NOMO-1 treated with dmso at 0.1 percent for 144 hours (cell line): ENCODE measurements at regions not wholly inside any gene's neighbourhood (a gene's known extent, or its start where the extent isn't known, plus 50 kb on each side); places are given as distances from the start of the nearest gene placed in this dataset.
"Not testable (repeated sequence)": the region's sequence is repeated elsewhere in the genome, so short reads cannot be mapped to it uniquely, and the experiment has no call there.

ENCODE experiments used
- DNase-seq: peaks from one replicate; lab custom pipeline; 2025; ENCODE audit not compliant: unreplicated experiment; lab: John Stamatoyannopoulos, UW

GRCh38 chr3:166554023-166554422 lies 716.8 kb upstream of the BCHE start:
- DNase-seq, result no peak

DNA sequence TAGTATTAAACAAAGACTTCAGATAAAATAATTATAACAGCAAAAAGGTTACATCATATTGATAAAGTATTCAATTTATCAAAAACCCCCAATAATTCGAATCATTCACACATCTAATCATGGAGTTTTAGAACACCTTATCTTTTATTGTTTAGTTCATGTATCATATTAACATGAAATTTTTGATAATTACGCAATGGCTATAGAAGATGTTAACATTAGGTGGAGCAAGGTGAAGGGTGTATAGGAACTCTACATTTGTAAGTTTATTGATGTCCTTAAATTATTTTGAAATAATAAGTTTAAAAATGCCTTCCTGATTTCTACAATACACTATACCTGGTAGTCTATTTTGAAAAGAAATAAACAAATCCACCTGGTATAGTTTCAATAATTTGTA lies 696.5 kb upstream of the BCHE start:
- no peak for DNase-seq

DNA sequence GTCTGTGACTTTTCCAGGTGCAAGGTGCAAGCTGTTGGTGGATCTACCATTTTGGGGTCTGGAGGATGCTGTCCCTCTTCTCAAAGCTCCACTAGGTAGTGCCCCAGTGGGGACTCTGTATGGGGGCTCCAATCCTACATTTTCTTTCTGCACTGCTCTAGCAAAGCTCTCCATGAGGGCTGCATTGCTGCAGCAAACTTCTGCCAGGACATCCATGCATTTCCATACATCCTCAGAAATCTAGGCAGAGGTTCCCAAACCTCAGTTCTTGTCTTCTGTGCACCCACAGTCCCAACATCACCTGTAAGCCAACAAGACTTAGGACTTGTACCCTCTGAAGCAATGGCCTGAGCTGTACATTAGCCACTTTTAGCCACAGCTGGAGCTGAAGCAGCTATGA lies 694.5 kb upstream of the BCHE start:
- DNase-seq, result no peak

DNA sequence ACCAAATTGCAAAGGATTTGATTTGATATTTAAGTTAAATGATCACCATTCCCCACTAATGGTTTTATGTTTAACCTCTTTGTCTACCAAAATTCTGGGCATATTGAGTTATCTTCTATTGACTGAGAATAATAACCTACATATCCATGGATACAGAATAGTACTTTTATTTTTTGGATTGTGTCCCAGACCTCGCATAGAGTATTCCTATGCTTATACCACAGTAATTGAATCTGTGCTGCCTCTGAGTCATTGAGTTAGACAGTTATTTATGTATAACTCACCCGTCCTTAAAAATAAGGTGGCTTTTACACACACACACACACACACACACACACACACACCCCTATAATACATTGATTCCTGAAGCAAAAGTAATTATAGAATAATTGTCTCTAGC lies 690.1 kb upstream of the BCHE start:
- DNase-seq, result no peak

DNA sequence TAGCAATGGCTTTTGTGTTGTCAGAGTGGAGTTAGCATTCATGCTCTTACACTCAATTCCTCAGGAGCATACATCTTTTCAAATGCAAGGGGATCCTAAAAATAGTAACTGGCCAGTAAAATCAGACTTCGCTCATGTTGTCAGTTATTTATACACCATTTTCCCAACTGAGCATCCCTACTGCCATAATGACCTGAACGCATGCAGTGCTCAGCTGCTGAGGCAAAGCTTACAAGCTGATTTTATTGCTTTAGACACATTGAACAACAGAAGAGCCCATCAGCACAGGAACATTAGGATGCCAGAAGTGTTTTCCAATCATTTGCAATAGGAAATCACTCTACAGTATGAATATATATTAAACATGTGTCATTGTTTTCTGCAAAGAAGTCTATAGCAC lies 689.7 kb upstream of the BCHE start:
- DNase-seq, result no peak

DNA sequence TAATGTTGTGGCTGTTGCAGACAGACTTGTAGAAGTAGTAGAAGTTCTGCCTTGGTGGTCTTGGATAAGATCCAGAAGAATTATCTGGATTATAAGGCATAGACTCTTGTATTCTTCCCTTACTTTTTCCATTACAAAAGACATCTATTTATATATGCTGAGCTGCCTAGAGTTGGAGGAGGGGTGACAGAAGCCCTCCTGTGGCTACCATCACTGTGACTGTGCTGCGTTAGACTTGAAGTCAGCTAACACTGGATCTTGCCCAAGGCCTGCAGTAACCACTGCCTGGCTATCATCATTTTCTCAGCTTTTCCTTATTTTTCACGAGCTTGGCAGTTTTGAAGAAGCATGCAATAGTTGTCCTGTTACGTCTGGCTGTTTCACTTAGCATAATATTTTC lies 684.8 kb upstream of the BCHE start:
- no peak for DNase-seq

GRCh38 chr3:166519443-166519842 lies 682.2 kb upstream of the BCHE start:
- DNase-seq, result no peak

- DNase-seq, result no peak
Observed at GRCh38 chr3:166518040-166518439, 680.8 kb upstream of the BCHE start.

- no peak for DNase-seq
Observed at GRCh38 chr3:166510382-166510781, 673.2 kb upstream of the BCHE start.

GRCh38 chr3:166500420-166500819 lies 663.2 kb upstream of the BCHE start:
- not testable (repeated sequence) for DNase-seq

GRCh38 chr3:166499636-166500035 lies 662.4 kb upstream of the BCHE start:
- no peak for DNase-seq

DNA sequence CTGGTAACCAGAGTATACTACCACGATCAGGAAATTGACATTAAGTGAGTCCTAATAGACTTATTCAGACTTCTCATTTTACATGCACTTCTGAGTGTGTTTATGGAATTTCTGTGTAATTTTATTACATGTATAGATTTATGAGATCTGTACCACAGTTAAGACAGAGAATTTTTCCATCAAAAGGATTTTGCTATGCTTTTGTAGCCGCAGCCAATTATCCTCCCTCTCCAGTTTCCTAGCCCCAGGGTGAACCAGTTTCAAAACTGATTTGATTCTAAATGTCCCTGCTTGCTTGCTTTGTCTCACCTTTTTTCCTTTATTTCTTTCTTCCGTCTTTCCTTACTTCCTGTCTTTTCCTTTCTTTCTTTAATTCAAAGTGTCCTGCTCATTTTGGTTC lies 661.2 kb upstream of the BCHE start:
- DNase-seq, result no peak

DNA sequence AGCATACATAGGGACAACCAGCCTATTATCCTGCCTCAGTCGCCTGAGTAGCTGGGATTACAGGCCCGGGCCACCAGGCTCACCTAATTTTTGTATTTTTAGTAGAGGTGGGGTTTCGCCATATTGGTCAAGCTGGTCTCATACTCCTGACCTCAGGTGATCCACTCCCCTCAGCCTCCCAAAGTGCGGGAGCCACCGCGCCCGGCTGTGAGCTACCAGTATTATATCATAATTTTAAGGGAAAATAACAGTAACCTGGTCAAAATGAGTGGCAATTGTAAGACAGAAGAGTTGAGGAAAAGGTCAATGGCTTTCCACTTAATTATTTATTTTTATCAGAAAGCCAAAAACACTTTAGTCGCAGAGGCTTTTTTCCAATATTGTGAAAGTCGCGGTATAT lies 652.6 kb upstream of the BCHE start:
- no peak for DNase-seq

GRCh38 chr3:166488977-166489672 lies 651.9 kb upstream of the BCHE start:
- DNase-seq, result no peak

GRCh38 chr3:166484470-166484869 lies 647.2 kb upstream of the BCHE start:
- DNase-seq, result no peak

DNA sequence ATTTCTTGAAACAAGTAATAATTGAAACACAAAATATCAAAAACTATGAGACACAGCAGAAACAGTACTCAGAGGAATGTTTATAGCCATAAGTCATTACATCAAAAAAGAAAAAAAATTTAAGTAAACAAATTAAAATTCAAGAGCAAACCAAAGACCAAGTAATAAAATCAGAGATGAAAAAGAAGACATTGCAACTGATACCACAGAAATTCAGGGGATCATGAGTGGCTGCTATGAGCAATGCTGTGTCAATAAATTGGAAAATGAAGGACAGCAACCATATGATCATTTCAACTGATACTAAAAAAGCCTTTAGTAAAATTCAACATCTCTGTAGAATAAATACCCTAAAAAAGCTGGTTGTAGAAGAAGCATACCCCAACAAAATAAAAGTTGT lies 644.1 kb upstream of the BCHE start:
- DNase-seq, result no peak

DNA sequence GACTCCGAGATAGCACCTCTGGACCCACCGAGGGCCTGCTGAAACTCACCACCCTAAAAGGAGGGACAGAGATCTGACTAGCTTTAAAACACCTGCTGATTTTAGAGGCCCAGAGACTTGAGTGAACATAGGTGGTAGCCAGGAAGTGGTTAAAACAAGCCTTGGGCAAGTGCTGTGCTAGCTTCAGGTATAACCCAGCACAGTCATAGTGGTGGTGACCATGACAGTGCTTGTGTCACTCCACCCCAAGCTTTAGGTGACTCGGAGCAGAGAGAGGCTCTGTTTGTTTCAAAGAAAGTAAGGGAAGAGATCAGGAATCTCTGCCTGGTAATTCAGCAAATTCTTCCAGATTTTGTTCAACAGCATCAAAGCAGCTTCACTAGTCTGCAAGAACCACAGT lies 641.1 kb upstream of the BCHE start:
- no peak for DNase-seq

DNA sequence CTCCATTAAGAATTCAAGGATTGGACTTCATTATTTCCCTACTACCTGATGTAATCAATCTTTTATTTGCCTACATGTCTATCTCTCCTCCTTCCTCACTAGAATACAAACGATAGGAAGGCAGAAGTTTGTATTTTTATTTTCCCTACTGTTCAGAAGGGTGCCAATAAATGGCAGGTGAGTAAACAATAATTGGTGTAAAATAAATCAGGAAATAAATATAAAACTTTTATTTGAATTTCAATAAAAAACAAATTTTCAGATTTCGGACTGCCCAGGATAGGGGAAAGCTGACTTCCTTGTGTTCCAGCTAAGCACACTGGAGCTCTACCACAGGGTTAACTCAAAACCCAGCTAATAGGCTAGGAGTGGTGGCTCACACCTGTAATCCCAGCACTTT lies 636.3 kb upstream of the BCHE start:
- DNase-seq, result no peak

DNA sequence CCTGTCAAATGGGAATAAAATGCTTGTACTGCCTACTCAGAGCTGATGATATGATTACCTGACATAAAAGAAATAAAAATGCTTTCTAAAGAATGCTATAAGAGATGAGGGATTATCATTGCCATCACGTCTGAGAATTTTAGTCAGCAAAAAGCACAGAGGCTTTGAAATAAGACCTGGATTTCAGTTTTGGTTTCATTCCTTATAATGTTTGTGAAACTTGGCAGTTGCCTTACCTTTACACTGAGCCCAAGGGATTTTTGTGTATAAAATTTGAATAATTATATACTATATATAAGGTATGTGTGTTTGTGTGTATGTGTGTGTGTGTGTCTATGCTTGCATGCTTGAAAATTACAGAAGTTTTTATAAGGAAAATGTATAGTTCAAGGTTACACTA lies 634.8 kb upstream of the BCHE start:
- no peak for DNase-seq

DNA sequence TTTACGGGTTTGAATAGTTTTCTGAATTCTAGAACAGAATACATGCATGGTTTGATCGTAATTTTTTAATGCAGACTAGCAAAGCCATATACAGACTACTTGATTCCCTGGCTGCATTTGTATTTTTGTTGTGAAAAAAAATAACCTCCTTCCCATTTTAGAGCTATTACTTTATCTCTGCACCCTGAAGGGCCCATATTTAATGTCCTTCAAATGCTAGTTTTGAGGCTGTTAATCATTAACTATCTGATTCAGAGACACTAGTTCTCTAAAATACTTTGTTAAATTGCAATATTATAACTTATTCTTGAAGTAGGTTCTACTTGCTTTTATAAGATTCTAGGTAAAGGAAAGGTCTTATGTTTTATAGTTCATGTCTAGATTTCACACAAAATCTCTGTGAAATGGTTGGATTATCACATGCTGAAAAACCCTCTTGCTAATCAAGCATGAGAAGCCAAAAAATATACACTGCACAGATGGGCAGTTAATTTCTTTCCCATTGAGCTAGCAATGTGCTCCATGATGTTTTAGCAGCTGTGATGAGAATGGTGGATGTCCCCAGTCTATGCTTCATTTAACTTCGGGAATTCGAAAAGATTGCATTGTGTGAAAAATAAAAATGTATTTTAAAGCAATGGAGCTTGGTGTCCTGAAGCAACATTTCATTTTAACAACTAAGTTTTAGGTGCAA lies 634.0 kb upstream of the BCHE start:
- DNase-seq, result no peak

- DNase-seq, result no peak
Observed at GRCh38 chr3:166462891-166463470, 625.8 kb upstream of the BCHE start.

DNA sequence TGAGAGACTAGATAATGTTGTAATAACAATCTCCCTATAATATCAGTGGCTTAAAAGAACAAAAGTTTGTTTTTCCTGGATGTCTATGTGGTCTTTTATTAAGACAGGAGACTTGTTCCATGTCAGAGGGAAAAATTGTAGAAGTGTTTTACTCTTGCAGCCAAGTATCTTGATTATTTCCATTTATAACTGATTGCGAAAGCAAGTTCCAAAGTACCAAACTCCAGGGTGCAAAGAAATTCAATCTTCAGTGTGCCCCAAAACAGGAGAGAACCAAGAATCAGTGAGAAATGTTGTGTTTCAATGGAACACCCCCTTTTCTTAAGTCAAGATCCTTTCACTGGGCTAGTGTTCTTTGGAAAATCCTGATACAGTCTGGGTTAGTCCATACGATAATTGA lies 624.4 kb upstream of the BCHE start:
- no peak for DNase-seq

DNA sequence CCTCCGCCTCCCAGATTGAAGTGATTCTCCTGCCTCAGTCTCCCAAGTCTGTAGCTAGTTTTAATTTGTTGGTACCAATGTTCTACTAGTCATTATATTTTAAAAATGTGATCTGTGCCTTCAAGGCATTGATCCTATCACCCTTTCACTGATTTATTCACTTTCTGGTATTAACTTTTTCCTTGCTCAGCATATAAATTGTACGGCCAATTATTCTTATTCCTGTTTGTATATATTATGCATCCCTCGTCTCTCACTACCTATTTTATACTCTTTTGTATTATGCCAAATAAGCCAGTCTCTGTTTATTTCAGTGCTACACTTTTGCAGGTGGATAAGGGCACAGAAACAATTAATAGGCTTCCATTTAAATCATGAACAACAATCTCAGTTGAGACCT lies 620.2 kb upstream of the BCHE start:
- DNase-seq, result no peak
